ENCODE measurements at regions not wholly inside any gene's neighbourhood (a gene's known extent, or its start where the extent isn't known, plus 50 kb on each side); places are given as distances from the start of the nearest gene placed in this dataset.

- ATAC-seq: no peak
- peaks cover 8% of the 10 kb centered on the region for H3K27me3 Mint-ChIP-seq (ENCODE audit: insufficient read depth, low read depth, poor library complexity)
- no peaks in the 10 kb centered on the region for H3K36me3 ChIP-seq (ENCODE audit: insufficient read depth)
- H3K79me2 ChIP-seq (replicated peaks; ENCODE audit: insufficient read depth): no peaks in the 10 kb centered on the region
- H3K27ac ChIP-seq (ENCODE audit: low read depth): no peak overlapping the region
- no peak overlapping the region for H3K4me3 Mint-ChIP-seq
- H2AFZ ChIP-seq: no peak overlapping the region
- H3K9me2 ChIP-seq (ENCODE audit: insufficient read depth): no peaks in the 10 kb centered on the region
- no peak overlapping the region for H3K4me3 ChIP-seq
- H3K27me3 ChIP-seq (ENCODE audit: insufficient read depth): no peaks in the 10 kb centered on the region
- H3K9me3 Mint-ChIP-seq: no peaks in the 10 kb centered on the region
- no peaks in the 10 kb centered on the region for H4K20me1 ChIP-seq (replicated peaks; ENCODE audit: insufficient read depth)
- DNase-seq (ENCODE audit: low spot score): no peak
- peaks cover 16% of the 10 kb centered on the region for H3K4me1 Mint-ChIP-seq
- 0 out of 2 replicates have a peak, but pooled peaks cover 4% of the 10 kb centered on the region for H3K4me1 ChIP-seq (ENCODE audit: insufficient read depth)
- no peak overlapping the region for H3K27ac Mint-ChIP-seq
- no peak overlapping the region for H3K4me2 ChIP-seq
- no peaks in the 10 kb centered on the region for H3F3A ChIP-seq (replicated peaks; ENCODE audit: low read depth)
- no peaks in the 10 kb centered on the region for H3K36me3 Mint-ChIP-seq (ENCODE audit: low read depth)
- TF ChIP-seq CREB1 (CRISPR knock-in tag; IDR thresholded peaks at IDR 0.05; ENCODE audit: low read depth) (no peak), ZNF462 (CRISPR knock-in tag; IDR thresholded peaks at IDR 0.05) (no peak), ZNF331 (CRISPR knock-in tag; IDR thresholded peaks at IDR 0.05; ENCODE audit: low read depth) (no peak), REST (IDR thresholded peaks at IDR 0.05; ENCODE audit: unreplicated experiment) (no peak), ETS1 (IDR thresholded peaks at IDR 0.05) (no peak), POLR2AphosphoS5 (IDR thresholded peaks at IDR 0.05; ENCODE audit: low read depth) (no peak), ZNF114 (CRISPR knock-in tag; IDR thresholded peaks at IDR 0.05) (no peak), STAT1 (IDR thresholded peaks at IDR 0.05; ENCODE audit: unreplicated experiment) (no peak), EZH2 (IDR thresholded peaks at IDR 0.05; ENCODE audit: low read depth, unreplicated experiment) (no peak), CTCF (conservative IDR thresholded peaks at IDR 0.05; ENCODE audit: low read depth in 2 of 2) (no peak), EZH2phosphoT487 (IDR thresholded peaks at IDR 0.05; ENCODE audit: unreplicated experiment) (no peak), NANOG (IDR thresholded peaks at IDR 0.05; ENCODE audit: borderline replicate concordance) (no peak), JUNB (IDR thresholded peaks at IDR 0.05; ENCODE audit: unreplicated experiment) (no peak)
These were observed 1490.7 kb downstream of the TBC1D22A start for GRCh38 chr22:48253136-48253535.

Measured in GM23338 (cell line).